RCC 7860 (cell line): ENCODE measurements at regions not wholly inside any gene's neighbourhood (a gene's known extent, or its start where the extent isn't known, plus 50 kb on each side); places are given as distances from the start of the nearest gene placed in this dataset.
"Not testable (repeated sequence)": the region's sequence is repeated elsewhere in the genome, so short reads cannot be mapped to it uniquely, and the experiment has no call there.

Experiments
- DNase-seq: peaks from one replicate; pipeline ENCODE4 v3.0.0-alpha.2; 2015; ENCODE audit warnings: low spot score
- FAIRE-seq: peaks from 2 replicates; lab custom pipeline; 2012; peaks lifted over from hg19 to GRCh38; lab: Jason Lieb, UNC

DNA sequence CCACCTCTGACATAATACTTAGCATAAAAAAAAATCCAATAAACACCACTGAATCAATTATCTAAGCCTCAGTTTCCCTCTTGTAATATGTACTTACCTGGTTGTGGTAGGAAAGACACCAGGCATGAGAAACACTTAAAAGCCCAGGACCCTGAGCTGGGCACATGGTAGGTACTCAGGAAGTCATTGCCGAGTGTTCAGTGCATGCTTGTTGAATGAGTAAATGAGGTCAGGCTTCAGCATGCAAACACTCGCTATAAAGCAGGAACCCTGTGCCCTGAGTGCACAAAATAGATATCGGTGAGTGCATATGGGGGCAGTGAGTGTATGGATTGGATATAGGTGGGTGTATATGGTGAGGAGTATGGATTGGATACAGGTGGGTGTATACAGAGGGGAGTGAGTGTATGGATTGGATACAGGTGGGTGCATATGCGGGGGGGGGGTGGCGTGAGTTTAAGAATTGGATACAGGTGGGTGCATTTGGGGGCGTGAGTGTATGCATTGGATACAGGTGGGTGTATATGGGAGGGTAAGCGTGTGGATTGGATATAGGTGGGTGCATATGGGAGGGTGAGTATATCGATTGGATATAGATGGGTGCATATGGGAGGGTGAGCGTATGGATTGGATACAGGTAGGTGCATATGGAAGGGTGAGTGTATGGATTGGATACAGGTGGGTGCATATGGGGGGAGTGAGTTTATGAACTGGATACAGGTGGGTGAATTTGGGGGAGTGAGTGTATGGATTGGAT is 194.3 kb upstream of the MSX2 start:
- FAIRE-seq (no peak), DNase-seq (no peak)

DNA sequence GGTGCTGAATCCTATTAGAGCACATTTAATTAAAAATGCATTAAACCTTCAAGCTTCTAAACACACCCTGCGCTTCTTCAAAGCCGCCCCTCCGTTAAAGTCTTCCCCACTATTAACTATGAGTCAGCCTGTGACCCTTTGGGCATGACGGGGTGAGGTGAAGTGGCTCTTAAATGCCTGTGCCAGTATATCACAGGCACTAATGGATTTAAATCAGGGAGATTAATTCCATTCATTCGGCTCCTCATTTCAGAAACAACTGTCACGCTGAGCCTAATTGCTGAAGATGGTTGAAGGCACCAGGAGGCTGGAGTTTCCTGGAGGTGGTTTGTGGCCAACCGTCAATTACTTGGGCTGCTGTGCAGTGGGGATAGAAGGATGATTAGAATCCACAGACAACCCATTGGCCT is 192.6 kb upstream of the MSX2 start:
- peak; percentile 80 for FAIRE-seq
- DNase-seq, result peak; percentile 20

- DNase-seq (peak; percentile 92), FAIRE-seq (peak; percentile 91)
Measured at GRCh38 chr5:174532455-174533453, 191.6 kb upstream of the MSX2 start.

GRCh38 chr5:174533751-174534241 is 190.6 kb upstream of the MSX2 start:
- FAIRE-seq (peak; percentile 89), DNase-seq (peak; percentile 93)

DNA sequence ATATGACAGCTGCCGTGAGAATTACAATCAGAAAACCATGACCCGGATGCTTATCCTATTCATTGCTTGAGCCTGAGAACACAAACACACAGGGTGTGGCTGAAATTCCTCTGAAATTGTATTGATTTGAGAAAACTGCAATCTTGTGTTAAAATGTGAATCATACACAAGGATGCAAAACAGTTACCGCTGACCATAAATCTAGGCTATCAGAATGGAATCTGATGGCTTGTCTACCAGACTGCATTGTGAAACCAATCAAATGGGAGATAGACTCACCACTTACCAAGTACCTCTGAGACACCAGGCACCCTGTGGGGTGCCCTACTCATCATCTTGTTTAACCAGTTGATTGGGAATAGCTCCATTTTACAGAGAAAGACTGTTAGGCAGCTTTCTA is 188.7 kb upstream of the MSX2 start:
- no peak for DNase-seq
- FAIRE-seq, result no peak

DNA sequence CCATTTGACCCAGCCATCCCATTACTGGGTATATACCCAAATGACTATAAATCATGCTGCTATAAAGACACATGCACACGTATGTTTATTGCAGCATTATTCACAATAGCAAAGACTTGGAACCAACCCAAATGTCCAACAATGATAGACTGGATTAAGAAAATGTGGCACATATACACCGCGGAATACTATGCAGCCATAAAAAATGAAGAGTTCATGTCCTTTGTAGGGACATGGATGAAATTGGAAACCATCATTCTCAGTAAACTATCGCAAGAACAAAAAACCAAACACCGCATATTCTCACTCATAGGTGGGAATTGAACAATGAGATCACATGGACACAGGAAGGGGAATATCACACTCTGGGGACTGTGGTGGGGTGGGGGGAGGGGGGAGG is 184.6 kb upstream of the MSX2 start:
- not testable (repeated sequence) for DNase-seq, FAIRE-seq

DNA sequence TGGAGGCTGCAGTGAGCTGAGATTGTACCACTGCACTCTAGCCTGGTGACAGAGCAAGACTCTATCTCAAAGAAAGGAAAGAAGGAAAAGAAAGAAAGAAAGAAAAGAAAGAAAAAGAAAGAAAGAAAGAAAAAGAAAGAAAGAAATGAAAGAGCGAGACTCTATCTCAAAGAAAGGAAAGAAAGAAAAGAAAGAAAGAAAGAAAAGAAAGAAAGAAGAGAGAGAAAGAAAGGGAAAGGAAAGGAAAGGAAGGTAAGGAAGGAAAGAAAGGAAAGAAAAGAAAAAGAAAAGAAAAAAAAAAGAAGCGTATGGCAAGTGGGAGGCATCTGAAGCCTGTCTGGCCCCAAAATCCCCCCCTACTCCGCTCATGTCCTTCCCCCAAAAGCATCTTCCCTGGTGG is 182.3 kb upstream of the MSX2 start:
- FAIRE-seq (no peak), DNase-seq (no peak)

DNA sequence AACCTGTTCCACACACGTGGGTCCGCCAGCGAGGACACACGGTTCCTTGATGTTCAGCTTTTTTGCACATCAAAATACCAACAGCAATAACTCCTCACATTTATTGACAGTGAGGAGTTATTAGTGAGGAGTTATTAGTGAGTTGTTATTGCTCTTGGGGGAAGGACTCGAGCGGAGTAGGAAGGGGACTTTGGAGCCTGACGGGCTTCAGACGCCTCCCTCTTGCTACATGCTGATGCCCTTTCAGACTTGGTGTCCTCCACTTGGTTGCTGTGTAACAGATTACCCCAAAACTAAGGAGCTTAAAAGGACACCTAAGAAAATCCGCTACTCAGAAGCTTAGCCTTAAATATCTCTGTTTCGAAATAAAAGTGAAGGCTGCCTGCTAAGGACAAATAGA is 181.9 kb upstream of the MSX2 start:
- FAIRE-seq (no peak), DNase-seq (no peak)

DNA sequence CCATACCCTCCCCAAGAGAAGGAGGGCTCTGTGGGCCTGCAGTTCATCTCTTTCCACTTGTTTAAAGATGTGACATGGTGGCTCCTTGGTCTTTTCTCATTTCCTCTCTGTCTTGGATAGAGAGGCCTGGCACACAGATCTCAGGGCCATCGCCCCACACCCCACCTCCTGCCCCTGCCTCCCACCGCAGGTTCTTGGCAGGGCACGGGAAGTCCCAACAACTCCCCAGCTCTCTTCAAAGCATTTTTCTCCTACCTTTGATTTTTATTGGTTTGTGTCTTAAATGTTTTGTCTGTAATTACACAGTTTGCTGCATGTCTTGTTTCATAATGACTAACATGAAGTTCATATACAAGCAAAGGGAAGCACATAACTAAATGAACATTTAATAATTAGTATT is 178.5 kb upstream of the MSX2 start:
- DNase-seq (no peak), FAIRE-seq (no peak)

GRCh38 chr5:174547814-174548213 is 176.6 kb upstream of the MSX2 start:
- FAIRE-seq (no peak), DNase-seq (no peak)

- FAIRE-seq (no peak), DNase-seq (no peak)
Measured at GRCh38 chr5:174549254-174549653, 175.1 kb upstream of the MSX2 start.

DNA sequence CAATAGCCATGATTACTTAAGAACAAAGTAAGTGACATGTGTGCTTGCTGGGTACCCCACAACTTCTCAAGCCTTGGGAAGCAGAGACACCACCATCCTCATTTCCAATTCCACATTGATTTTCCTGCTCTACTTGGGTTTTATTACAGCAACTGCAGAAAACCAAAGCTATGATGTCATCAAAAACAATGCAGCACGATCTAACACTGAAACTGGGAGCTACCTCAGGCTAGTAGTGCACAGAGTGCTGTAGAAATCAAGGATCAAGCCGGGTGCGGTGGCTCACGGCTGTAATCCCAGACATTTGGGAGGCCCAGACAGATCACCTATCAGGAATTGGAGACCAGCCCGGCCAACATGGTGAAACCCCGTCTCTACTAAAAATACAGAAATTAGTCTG is 174.4 kb upstream of the MSX2 start:
- DNase-seq (no peak), FAIRE-seq (no peak)

GRCh38 chr5:174552428-174552827 is 172.0 kb upstream of the MSX2 start:
- DNase-seq, result no peak
- no peak for FAIRE-seq

DNA sequence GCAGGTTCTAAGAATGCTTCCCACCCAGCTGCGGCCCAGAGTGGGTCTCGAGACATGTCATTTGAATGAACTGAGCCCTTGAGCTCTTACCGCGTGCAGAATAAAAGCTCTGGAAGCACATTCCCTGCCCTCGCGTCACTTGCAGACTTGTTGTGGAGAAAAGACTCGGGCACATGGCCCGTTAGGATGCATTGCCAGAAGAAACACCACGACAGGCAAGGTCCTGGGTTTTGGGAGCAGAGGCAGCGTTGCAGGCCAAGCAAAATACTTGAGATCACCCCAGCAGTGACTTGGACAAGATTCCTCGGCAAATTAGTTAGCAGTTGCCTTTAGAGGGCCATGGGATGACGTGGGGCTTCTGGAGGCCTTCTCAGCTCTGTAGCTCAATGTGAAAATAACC is 170.8 kb upstream of the MSX2 start:
- DNase-seq, result no peak
- FAIRE-seq, result no peak

GRCh38 chr5:174555726-174556125 is 168.7 kb upstream of the MSX2 start:
- DNase-seq (no peak), FAIRE-seq (no peak)

DNA sequence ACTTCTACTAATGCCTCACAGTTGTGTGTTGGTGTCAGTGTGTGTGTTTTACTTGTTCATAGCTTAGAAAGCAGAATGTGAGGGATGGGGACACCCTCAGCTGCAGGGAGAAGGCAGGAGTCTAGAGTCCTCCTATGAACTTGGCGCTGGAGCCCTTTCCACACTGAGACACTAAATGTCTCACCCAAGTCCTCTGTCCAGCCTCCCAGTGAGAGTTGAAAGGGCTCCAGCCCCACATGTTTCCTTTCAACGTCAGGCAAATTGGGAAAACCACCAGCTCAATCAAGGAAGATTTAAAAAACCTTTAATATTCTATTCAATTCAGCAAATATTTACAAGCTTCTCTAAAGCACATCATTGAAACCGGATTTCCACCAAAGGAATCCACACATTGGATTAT is 167.6 kb upstream of the MSX2 start:
- FAIRE-seq (no peak), DNase-seq (no peak)

DNA sequence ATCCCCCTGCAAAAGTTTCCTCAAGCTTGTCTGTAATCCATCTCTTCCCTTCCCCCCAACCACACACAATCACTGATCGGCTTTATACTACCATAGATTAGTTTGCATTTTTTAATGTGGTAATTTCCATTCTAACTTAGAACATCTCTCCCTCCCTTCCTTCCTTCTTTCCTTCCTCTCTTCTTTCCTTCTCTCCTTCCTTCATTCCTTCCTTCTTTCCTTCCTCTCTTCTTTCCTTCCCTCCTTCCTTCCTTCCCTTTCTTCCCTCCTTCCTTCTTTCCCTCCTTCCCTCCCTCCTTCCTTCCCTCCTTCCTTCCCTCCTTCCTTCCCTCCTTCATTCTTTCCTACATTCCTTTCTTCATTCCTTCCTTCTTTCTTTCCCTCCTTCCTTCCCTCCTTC is 166.2 kb upstream of the MSX2 start:
- DNase-seq (no peak), FAIRE-seq (no peak)

- DNase-seq (no peak), FAIRE-seq (no peak)
Measured at GRCh38 chr5:174559141-174559540, 165.2 kb upstream of the MSX2 start.

DNA sequence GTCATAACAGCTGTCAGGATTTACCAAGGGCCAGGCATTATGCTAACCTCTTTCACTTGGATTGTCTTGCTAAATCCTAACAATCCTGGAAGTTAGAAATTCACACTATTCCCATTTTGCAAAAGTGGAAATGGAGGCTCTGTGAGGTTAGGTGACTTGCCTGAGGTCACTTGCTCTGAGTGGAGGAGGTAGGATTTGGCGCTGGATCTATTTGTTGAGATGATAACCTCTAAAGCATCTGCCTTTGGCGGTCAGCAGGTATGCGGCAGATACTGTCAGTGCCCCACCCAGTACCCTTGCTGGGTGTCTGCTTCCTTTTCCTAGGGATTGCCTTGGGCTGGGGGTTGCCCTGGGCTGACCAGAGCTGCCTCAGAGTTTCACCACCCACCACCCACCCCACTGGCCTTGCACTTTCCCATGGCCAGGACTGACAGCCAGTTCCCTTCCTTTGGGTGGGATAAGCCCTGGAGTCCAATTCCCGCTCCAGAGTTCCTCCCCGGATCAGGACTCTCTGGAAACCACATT is 164.8 kb upstream of the MSX2 start:
- no peak for FAIRE-seq
- no peak for DNase-seq

DNA sequence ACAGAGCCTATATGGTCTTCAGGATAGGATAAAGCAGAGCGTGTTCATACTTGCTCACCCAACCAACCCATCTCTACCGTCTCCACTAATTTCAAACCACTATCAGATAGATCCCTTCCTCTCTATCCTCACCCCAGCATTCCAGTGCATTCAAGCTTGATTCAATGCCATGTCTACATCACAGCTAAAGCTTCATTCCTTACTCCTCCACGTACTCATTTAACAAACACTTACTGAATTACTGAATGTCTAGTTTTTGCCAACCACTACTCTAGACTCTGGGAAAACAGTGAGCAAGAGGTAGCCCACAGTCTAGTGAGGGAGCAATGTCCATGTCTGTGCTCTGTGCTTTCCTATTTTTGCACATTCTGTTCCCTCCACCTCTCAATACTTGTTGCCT is 163.5 kb upstream of the MSX2 start:
- DNase-seq (peak; percentile 9), FAIRE-seq (no peak)

- DNase-seq, FAIRE-seq: not testable (repeated sequence)
Measured at GRCh38 chr5:174563040-174563439, 161.3 kb upstream of the MSX2 start.
